H7 (cell line): ENCODE measurements at regions not wholly inside any gene's neighbourhood (a gene's known extent, or its start where the extent isn't known, plus 50 kb on each side); places are given as distances from the start of the nearest gene placed in this dataset.

ENCODE experiments used
- DNase-seq: peaks from one replicate; pipeline ENCODE4 v3.0.0; 2012
- H3K27me3 ChIP-seq: 2 replicates; pipeline ENCODE4 v1.6.0; 2011; ENCODE audit warnings: mild to moderate bottlenecking, low read length; ENCODE audit not compliant: control insufficient read depth, insufficient read depth
- H3K36me3 ChIP-seq: replicated peaks from 2 replicates; pipeline ENCODE4 v1.5.1; 2011; ENCODE audit warnings: low read length; ENCODE audit not compliant: control insufficient read depth, insufficient read depth
- H3K4me3 ChIP-seq: 2 replicates; pipeline ENCODE4 v1.5.1; 2011; ENCODE audit warnings: low read depth, mild to moderate bottlenecking, control low read depth, low read length, moderate library complexity; ENCODE audit not compliant: insufficient read depth

GRCh38 chr2:166677996-166678395 is 183.9 kb upstream of the SCN7A start:
- no peaks in the 10 kb centered on the region for H3K27me3 ChIP-seq
- no peak overlapping the region for H3K4me3 ChIP-seq
- no peak for DNase-seq
- H3K36me3 ChIP-seq = no peaks in the 10 kb centered on the region

GRCh38 chr2:166676716-166677115 is 182.7 kb upstream of the SCN7A start:
- DNase-seq = no peak
- H3K27me3 ChIP-seq = no peaks in the 10 kb centered on the region
- no peaks in the 10 kb centered on the region for H3K36me3 ChIP-seq
- H3K4me3 ChIP-seq = no peak overlapping the region

GRCh38 chr2:166675553-166675952 is 181.5 kb upstream of the SCN7A start:
- no peak overlapping the region for H3K4me3 ChIP-seq
- no peaks in the 10 kb centered on the region for H3K27me3 ChIP-seq
- DNase-seq = no peak
- H3K36me3 ChIP-seq = no peaks in the 10 kb centered on the region

DNA sequence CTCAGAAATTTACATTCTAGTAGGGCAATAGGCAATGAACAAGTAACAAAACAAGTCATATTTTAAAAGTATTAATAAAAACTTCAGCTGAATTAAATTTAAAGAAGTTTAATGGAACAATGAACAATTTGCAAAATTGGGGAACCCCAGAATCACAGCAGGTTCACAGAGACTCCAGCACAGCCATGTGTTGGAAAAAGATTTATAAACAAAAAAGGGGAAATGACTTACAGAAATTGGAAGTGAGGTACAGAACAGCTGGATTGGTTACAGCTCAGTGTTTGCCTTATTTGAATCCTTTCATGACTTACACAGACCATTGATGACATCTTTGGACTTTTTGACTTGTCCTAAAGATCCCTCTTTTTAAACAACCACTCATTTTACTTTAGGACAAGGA is 179.9 kb upstream of the SCN7A start:
- H3K27me3 ChIP-seq = no peaks in the 10 kb centered on the region
- H3K36me3 ChIP-seq = no peaks in the 10 kb centered on the region
- no peak for DNase-seq
- no peak overlapping the region for H3K4me3 ChIP-seq

DNA sequence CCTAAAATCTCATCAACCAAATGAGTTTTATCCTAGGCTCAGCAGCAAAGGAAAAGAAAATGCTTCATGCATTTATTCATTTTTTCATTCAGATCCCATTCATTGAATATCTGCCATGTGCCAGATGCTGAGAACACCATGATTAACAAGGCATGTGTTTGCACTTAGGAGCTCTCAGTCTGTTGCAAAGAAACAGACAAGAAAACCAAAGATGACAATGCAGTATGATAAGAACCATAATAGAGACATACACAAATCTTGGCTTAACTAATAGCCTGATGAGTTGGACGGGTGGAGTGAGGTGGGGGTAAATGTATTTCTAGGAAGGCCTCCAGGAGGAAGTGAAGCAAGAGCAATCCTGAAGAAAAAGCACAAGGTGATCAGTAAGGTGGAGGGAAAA is 177.8 kb upstream of the SCN7A start:
- Histone ChIP-seq H3K4me3 (no peak overlapping the region), H3K27me3 (no peaks in the 10 kb centered on the region), H3K36me3 (no peaks in the 10 kb centered on the region)
- DNase-seq = no peak

DNA sequence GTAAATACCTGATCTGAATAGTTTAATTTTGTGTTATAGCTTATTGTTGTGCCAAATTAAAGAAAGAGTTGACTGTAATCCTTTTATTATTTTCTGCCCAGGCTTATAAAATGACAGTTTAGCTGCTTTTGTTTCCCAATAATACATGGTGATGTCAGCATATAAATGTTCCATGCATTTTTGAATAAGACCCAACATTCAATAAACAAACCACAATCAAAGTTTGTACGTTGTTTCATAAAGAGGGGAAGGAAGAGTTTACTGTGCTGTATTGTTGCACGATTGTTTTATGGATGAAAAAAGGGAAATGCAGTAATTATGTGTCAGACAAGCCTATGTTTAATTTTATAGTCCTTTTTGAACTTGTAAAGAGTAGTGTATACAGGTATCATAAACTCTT is 177.2 kb upstream of the SCN7A start:
- no peak overlapping the region for H3K4me3 ChIP-seq
- H3K27me3 ChIP-seq = no peaks in the 10 kb centered on the region
- no peaks in the 10 kb centered on the region for H3K36me3 ChIP-seq
- DNase-seq = no peak

- Histone ChIP-seq H3K27me3 (no peaks in the 10 kb centered on the region), H3K36me3 (no peaks in the 10 kb centered on the region), H3K4me3 (no peak overlapping the region)
- no peak for DNase-seq
Measured at GRCh38 chr2:166665991-166666940, 172.2 kb upstream of the SCN7A start.

- H3K27me3 ChIP-seq = no peaks in the 10 kb centered on the region
- H3K36me3 ChIP-seq = no peaks in the 10 kb centered on the region
- DNase-seq = no peak
- H3K4me3 ChIP-seq = no peak overlapping the region
Measured at GRCh38 chr2:166661824-166662223, 167.8 kb upstream of the SCN7A start.

- Histone ChIP-seq H3K27me3 (no peaks in the 10 kb centered on the region), H3K4me3 (no peak overlapping the region), H3K36me3 (no peaks in the 10 kb centered on the region)
- DNase-seq = no peak
Measured at GRCh38 chr2:166661391-166661790, 167.3 kb upstream of the SCN7A start.

DNA sequence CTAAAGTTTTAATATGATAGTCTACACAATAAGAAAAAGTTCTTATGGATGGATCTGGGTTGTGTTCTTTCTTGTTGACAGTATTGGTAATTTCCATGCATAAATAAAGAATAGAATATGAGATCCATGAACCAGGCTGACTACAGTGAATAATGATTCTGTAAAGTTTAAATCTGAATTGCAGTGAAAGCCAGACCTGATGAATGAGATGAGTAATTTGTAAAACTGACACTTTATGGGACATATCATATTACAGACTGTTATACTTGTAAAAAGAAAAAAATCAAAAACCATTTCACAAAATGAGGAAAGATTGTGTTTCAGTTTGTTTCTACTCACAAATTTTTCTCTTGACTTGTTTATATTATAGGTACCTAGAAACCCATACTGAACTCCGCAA is 164.9 kb upstream of the SCN7A start:
- no peaks in the 10 kb centered on the region for H3K27me3 ChIP-seq
- H3K36me3 ChIP-seq = no peaks in the 10 kb centered on the region
- no peak overlapping the region for H3K4me3 ChIP-seq
- DNase-seq = no peak

DNA sequence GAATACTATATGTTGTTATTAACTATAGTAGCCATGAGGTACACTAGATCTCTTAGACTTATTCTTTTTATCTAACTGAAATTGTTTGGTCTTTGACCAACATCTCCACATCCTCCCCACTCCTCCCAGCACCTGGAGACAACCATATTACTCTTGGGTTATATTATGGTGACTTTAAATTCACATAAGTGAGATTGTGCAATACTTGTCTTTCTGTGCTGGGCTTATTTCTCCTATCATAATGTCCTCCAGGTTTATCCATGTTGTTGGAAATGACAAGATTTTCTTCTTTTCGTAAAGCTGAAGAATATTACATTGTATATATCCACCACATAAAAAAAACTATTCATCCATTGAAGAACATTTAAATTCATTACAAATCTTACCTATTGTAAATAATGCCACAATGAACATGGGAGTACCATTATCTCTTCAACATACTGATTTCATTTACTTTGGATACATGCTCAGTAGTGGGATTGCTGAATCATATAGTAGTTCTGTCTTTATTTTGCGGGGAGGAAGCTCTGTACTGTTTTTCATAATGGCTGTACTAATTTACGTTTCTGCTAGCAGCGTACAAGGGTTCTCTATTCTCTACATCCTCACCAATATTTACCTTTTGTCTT is 159.2 kb upstream of the SCN7A start:
- no peak for DNase-seq
- no peaks in the 10 kb centered on the region for H3K36me3 ChIP-seq
- no peaks in the 10 kb centered on the region for H3K27me3 ChIP-seq
- H3K4me3 ChIP-seq = no peak overlapping the region

DNA sequence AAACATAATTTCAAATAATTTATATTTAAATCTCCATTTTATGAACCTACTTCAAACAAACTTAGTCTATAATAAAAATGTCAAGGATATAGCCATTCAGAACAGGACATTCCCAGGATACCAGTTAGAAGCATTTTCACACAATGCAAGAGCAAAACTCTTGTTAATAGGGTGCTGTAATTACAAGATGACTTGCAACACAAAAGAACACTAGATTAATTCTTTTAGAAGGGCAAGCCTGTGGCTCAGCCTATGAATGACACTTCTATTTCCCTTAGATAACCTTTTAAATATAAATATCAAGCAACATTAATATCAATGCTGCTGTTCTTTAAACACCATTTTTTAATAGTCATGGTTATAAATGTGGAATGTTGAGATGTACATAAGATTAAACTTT is 157.9 kb upstream of the SCN7A start:
- DNase-seq = no peak
- no peaks in the 10 kb centered on the region for H3K36me3 ChIP-seq

DNA sequence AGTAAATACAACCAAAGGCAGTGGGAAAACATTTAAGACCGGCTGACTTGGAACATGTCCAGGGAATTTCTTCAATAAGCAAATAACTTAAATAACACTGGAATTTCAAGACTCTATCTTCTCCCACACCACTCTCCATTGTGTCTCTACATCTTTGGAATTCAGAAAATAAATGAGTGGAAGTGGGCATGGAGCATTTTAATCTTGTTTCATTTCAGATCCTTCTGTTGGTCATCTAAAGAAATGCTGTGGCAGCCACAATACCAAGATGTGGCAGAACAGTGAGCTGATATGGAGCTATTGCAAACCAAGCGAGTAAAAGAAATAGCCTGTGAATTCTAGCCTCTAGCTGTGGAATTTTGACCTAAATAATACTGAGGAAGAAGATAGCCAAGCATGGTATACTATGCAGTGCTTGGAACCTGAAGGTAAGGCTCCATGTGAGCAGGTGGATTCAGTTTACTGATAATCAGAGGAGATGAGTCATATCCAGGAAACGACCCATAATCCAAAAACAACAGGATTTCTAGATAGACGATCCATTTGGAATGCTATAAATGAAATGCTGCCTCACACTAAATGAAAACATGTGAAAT is 157.1 kb upstream of the SCN7A start:
- H3K36me3 ChIP-seq = no peaks in the 10 kb centered on the region
- H3K27me3 ChIP-seq = no peaks in the 10 kb centered on the region
- H3K4me3 ChIP-seq = no peak overlapping the region
- DNase-seq = no peak

More for the DNA sequence above, 157.9 kb upstream of the SCN7A start:
- Histone ChIP-seq H3K27me3 (no peaks in the 10 kb centered on the region), H3K4me3 (no peak overlapping the region)

DNA sequence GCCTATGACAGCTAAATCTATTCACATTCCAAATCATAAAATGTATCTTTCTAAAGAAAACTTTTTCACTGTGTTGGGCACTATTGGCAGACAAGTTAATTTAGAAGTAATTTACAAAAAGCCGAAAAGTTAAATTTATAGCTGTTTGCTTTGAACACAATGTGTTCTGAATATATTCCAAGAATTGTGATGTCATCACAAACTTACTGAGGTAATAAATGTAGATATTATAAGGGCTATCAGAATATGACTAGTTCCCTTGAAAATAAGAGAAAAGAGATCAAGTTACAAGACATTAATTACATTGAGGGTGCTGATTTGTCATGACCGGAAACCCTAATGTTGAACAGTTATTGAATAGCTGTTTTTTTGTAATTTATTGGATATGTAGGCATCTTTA is 153.9 kb upstream of the SCN7A start:
- no peak overlapping the region for H3K4me3 ChIP-seq
- DNase-seq = no peak
- H3K27me3 ChIP-seq = no peaks in the 10 kb centered on the region
- H3K36me3 ChIP-seq = no peaks in the 10 kb centered on the region

DNA sequence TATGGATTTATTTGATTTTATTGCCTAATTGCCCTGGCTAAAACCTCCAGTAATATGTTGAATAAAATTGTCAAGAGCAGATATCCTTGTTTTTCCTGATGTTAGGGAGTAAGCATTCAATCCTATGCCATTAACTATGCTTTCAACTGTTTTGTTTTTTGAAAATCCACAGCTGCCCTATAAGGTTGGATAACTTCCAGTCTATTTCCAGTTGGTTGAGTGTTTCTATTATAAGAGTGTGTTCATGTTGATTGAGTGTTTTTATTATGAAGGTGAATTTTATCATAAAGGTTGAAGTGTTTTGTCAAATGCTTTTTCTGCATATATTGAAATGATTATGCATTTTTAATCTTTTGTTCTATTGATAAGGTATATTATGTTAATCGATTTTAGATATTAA is 149.9 kb upstream of the SCN7A start:
- Histone ChIP-seq H3K4me3 (no peak overlapping the region), H3K27me3 (no peaks in the 10 kb centered on the region; the same call in 1 of the 2 replicates), H3K36me3 (no peaks in the 10 kb centered on the region)
- DNase-seq = no peak
